Subcutaneous abdominal adipose tissue (tissue), 5 donors: ENCODE measurements at regions not wholly inside any gene's neighbourhood (a gene's known extent, or its start where the extent isn't known, plus 50 kb on each side); places are given as distances from the start of the nearest gene placed in this dataset.

Experiments
- H3K27ac ChIP-seq: one replicate; pipeline ENCODE4 v1.7.0; 2013; ENCODE audit warnings: low read depth, mild to moderate bottlenecking, inconsistent platforms, low read length, moderate library complexity
- H3K27me3 ChIP-seq, 5 donors: one replicate each; pipeline ENCODE4 v1.7.0; 2013; ENCODE audit warnings: low read length in 5 of 5, inconsistent platforms in 1 of 5; ENCODE audit not compliant: control insufficient read depth in 5 of 5, insufficient read depth in 4 of 5
- H3K36me3 ChIP-seq, 5 donors: one replicate each; pipeline ENCODE4 v1.7.0; 2013; ENCODE audit warnings: low read length in 5 of 5; ENCODE audit not compliant: control insufficient read depth in 5 of 5, insufficient read depth in 5 of 5
- H3K4me1 ChIP-seq, 5 donors: one replicate each; pipeline ENCODE4 v1.7.0; 2013; ENCODE audit warnings: low read length in 5 of 5, mild to moderate bottlenecking in 3 of 5, moderate library complexity in 1 of 5; ENCODE audit not compliant: control insufficient read depth in 5 of 5, insufficient read depth in 5 of 5
- H3K4me3 ChIP-seq, 5 donors: one replicate each; pipeline ENCODE4 v1.7.0; 2013; ENCODE audit warnings: low read length in 5 of 5, low read depth in 1 of 5
- H3K9ac ChIP-seq, 5 donors: one replicate each; pipeline ENCODE4 v1.7.0; 2013; ENCODE audit warnings: low read length in 5 of 5, mild to moderate bottlenecking in 4 of 5, moderate library complexity in 3 of 5
- H3K9me3 ChIP-seq, 5 donors: one replicate each; pipeline ENCODE4 v1.7.0; 2013; ENCODE audit warnings: low read length in 5 of 5; ENCODE audit not compliant: control insufficient read depth in 5 of 5
- donor health status: healthy.
- donor health status: healthy.
- donor health status: healthy.
- donor health status: healthy.
- donor health status: healthy.

DNA sequence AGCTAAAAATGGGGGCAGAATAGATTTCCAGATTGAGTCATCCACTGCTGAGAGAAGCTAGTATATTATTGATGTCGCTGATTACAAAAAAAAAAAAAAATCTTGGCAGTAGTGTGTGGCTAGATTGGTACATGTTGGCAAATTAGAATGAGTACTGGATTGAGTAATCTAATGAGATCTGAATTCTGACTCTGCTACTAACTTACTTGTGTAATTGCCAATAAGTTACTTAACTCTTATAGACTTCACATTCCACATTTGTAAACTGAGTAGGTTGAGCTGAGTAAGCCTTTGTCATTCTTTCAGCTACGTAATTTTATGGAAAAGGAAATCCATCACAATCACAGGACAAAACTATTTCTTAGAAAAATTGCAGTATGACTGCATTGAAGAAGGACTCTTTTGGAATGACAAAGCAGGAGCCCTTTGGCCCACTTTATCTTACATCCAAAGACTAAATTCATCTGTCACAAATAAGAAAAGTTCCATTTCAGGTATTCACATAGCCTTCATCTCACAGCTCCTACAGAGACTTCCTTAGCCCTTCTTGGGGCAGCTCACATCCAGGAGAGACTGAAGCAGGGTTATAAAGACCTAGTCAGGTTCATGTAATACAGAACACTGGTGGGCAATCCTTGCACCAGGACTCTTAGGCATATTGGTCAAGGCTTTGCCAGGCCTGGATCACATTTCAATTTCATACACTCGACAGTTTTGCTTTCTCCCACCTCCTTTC lies 197.3 kb upstream of the CPNE8 start:
- H3K27ac ChIP-seq: peak overlapping the region; percentile 34
- H3K27me3 ChIP-seq: no peaks in the 10 kb centered on the region
- H3K4me1 ChIP-seq: peaks cover 0 to 11% (median 0%) of the 10 kb centered on the region in 5 donors
- H3K9ac ChIP-seq: no peak overlapping the region
- no peak overlapping the region for H3K4me3 ChIP-seq
- no peaks in the 10 kb centered on the region for H3K9me3 ChIP-seq
- no peaks in the 10 kb centered on the region for H3K36me3 ChIP-seq

DNA sequence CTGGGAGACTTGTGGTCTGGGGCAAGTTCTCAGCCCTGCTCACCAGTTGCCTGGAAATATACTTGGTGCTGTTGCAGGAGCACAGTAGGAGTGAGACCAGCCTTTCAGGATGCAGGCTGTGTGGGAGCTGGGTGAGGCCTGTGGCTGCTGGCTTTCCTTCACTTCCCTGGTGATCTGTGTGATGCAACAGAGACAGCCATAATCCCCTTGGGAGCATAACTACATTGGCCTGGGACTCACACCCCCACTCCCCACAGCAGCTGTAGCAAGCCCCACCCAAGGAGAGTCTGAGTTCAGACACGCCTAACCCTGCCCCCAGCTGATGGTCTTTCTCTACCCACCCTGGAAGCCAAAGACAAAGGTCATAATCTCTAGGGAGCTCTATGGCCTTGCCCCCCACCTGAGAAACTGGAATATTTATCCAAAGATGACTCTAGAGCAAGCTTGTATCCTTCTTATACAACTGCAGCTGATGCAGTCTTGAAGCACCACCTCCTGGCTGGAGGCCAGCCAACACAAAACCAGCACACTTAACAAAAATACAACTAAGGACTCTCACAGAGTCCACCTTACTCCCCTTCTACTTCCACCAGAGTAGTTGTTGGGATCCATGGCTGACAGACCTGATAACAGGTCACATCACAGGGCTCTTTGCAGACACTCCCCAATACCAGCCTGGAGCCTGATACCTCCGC lies 190.4 kb upstream of the CPNE8 start:
- Histone ChIP-seq H3K4me3 (no peak overlapping the region), H3K27me3 (peaks cover 0 to 2% (median 0%) of the 10 kb centered on the region in 5 donors), H3K9me3 (no peaks in the 10 kb centered on the region), H3K4me1 (no peaks in the 10 kb centered on the region), H3K9ac (no peak overlapping the region), H3K36me3 (no peaks in the 10 kb centered on the region), H3K27ac (no peak overlapping the region)

DNA sequence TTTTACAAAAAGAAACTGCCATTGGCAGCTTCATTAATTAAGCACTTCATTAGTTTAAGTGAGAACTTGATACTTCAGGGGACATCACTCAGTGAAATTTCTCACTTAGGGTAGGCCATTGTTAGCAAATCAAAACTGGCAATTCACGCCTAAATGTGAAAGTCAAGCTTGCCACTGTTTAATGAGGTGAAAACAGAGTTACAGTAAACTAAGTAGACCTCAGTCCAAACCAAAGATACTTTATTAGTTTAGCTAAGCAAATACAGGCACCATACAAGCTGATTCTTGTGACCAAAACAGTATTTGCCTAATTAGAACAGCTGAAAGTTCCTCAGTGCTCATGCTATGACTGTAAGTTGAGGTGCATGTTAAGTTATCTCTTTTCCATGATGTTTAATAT lies 176.5 kb upstream of the CPNE8 start:
- H3K4me1 ChIP-seq: no peaks in the 10 kb centered on the region
- H3K27me3 ChIP-seq: no peaks in the 10 kb centered on the region
- H3K36me3 ChIP-seq: no peaks in the 10 kb centered on the region
- no peak overlapping the region for H3K9ac ChIP-seq
- no peak overlapping the region for H3K4me3 ChIP-seq
- H3K27ac ChIP-seq: no peak overlapping the region
- no peaks in the 10 kb centered on the region for H3K9me3 ChIP-seq

DNA sequence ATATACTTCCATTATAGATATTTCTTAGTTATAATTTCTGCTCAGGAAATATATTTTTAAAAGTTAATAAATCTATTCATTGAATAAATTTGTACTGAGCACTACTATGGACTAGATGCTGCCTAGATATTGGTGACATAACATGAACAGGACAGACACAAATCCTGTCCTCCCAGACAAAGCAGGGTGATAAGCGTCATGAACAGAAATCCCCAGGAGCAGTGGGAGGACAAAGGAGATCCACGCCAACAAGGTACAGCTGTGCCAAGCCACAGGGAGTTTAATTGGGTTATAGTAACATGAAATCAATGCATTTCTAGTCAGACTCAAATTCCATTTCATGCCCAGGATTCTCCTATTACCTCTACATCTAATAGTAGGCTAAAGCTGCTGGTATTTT lies 171.8 kb upstream of the CPNE8 start:
- Histone ChIP-seq H3K27ac (no peak overlapping the region), H3K4me1 (no peaks in the 10 kb centered on the region), H3K9me3 (no peaks in the 10 kb centered on the region), H3K9ac (no peak overlapping the region), H3K27me3 (no peaks in the 10 kb centered on the region), H3K36me3 (no peaks in the 10 kb centered on the region), H3K4me3 (no peak overlapping the region)

DNA sequence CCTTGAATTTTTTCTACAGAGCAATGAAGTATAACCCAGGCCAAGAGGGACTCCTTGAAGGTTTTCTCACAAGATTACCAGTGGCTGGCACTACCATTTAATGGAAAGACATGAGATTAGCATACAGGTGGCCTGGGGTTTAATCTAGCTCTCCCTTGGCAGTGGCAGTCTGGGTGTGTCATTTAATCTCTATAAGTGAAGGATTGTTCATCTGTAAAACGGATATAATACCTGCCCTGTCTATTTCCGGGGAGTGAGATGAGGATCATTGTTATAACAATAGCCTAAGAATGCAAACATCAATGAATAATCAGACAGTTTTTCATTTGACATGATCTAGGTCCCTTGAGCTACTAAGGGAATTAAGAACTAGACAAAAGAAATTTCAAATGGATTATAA lies 168.7 kb upstream of the CPNE8 start:
- Histone ChIP-seq H3K36me3 (no peaks in the 10 kb centered on the region), H3K27ac (no peak overlapping the region), H3K4me3 (no peak overlapping the region), H3K4me1 (no peaks in the 10 kb centered on the region), H3K9me3 (no peaks in the 10 kb centered on the region), H3K27me3 (no peaks in the 10 kb centered on the region), H3K9ac (no peak overlapping the region)

DNA sequence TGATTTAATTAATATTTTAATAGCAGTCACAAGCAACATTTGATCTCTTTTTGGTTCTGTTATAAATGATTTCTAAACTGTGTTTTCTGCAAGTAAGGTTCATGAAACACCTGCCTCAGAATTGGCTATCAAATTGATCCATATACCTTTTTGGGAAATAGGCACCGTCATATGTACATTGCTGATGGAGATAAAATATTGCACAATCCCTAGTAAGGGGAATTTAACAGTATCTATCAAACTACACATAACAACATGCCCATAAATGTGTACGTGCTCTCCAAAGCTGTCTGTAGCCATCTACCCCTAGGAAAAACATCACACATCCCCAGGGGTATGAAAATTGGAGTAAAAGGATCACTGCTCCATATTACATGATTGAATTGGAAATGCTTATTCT lies 167.3 kb upstream of the CPNE8 start:
- H3K27me3 ChIP-seq: no peaks in the 10 kb centered on the region
- no peak overlapping the region for H3K4me3 ChIP-seq
- H3K27ac ChIP-seq: no peak overlapping the region

DNA sequence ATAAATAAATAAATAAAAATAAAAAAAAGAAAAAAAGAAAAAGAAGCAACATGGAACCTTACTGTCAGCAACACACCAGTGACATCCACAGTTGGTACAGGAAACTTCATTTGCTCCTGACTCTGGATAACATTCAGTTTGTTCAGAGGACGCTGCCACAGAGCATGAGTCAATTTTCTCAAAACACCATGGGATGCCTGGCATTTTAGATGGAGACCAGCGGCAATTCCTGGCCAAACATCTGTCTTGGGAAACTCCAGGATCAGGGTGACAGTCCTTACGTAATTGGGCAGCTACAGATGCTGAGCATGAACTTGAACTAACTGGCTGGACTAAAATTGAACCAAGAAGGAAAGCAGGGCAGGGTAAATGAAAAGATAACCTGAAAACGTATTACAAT lies 166.2 kb upstream of the CPNE8 start:
- H3K4me1 ChIP-seq: no peaks in the 10 kb centered on the region

More for the DNA sequence above, 167.3 kb upstream of the CPNE8 start:
- Histone ChIP-seq H3K36me3 (no peaks in the 10 kb centered on the region), H3K9me3 (no peaks in the 10 kb centered on the region), H3K9ac (no peak overlapping the region), H3K4me1 (no peaks in the 10 kb centered on the region)

DNA sequence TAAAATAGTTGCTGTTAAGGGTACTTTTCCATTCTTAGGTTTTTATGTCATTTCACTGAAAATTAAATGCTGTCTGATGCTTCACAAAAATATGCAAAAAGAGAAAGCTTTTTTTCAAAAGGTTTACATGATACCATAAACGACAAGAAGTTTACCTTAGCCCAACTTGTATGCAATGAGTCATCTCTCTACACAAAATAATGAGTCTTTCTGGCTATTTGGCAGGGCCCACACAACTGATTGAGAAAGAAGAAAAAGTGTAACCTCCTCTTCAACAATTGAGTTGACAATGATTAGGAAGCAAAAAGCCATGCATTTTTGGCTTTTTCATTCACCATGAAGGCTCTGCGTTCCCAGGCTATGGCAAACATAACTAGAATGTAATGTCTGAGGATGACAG lies 165.4 kb upstream of the CPNE8 start:
- no peaks in the 10 kb centered on the region for H3K27me3 ChIP-seq
- H3K27ac ChIP-seq: no peak overlapping the region

More for the DNA sequence above, 166.2 kb upstream of the CPNE8 start:
- no peak overlapping the region for H3K4me3 ChIP-seq
- H3K9me3 ChIP-seq: no peaks in the 10 kb centered on the region
- no peaks in the 10 kb centered on the region for H3K36me3 ChIP-seq
- H3K27ac ChIP-seq: no peak overlapping the region
- H3K9ac ChIP-seq: no peak overlapping the region
- no peaks in the 10 kb centered on the region for H3K27me3 ChIP-seq

DNA sequence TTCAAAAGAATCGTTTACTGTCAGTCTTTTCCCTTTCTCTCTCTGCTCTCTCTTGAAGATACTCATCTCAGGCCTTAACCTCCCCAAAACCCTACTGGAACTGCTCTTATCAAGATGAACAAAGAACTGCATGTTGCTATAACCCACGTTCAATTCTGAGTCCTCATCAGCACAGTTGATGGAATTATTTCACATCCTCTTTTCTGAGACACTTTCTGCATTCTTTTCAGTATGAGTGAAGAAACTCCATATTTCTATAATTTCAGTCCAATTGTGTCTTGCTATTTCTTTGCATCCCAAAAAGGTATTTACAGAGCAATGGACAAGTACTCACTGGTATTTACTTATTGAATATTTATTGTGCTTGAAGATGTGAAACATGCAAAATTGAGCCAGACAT lies 160.1 kb upstream of the CPNE8 start:
- Histone ChIP-seq H3K27ac (no peak overlapping the region), H3K36me3 (no peaks in the 10 kb centered on the region), H3K4me1 (no peaks in the 10 kb centered on the region), H3K9me3 (no peaks in the 10 kb centered on the region), H3K9ac (no peak overlapping the region), H3K4me3 (no peak overlapping the region), H3K27me3 (no peaks in the 10 kb centered on the region)

More for the DNA sequence above, 165.4 kb upstream of the CPNE8 start:
- H3K4me1 ChIP-seq: no peaks in the 10 kb centered on the region
- no peaks in the 10 kb centered on the region for H3K9me3 ChIP-seq
- no peaks in the 10 kb centered on the region for H3K36me3 ChIP-seq
- H3K4me3 ChIP-seq: no peak overlapping the region
- H3K9ac ChIP-seq: no peak overlapping the region

DNA sequence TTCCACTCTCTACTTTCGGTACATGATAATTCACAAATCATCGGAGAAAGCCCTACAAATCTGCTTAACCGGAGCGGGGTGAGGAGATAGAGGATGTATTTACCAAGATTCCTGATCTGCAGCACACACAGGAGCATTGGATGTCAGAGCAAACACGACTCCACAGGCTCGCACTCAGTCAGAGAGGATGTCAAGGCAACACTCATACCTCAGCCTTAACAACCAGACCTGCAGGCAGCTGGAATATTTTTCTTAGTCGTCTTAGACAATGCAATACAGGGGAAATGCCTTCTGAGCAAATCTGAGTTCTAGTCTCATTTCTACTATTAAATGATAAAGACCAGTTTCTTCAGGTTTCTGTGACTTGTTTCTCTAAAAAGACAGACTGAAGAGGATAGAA lies 159.3 kb upstream of the CPNE8 start:
- Histone ChIP-seq H3K36me3 (no peaks in the 10 kb centered on the region), H3K9me3 (no peaks in the 10 kb centered on the region), H3K27ac (no peak overlapping the region), H3K9ac (no peak overlapping the region), H3K4me3 (no peak overlapping the region), H3K4me1 (no peaks in the 10 kb centered on the region), H3K27me3 (no peaks in the 10 kb centered on the region)
